GM18858 (cell line): ENCODE measurements at regions not wholly inside any gene's neighbourhood (a gene's known extent, or its start where the extent isn't known, plus 50 kb on each side); places are given as distances from the start of the nearest gene placed in this dataset.

Experiments
- ATAC-seq: cut with Tn5 transposase; IDR thresholded peaks from one replicate; pipeline ENCODE4 v1.9.1; 2021; ENCODE audit not compliant: unreplicated experiment

DNA sequence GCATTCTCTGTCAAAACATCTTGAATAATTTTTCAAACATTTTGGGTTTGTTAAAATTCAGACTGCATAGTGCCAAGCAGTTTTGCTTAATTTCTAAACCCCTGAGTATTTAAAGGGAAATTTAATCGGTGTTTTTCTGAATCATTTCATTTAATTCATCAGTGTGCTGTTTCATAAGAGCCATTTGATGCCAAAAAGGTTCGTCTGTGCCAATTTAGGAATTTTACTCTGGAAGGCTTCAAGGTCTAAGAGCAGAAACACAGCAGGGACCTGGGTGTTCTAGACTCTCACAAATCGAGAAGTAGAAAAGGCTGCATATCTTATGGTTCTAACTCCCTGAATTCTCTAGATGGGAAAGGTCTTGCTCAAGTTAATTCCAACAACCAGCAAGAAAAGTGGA lies 311.9 kb upstream of the NT5C1B start:
- ATAC-seq, result no peak

DNA sequence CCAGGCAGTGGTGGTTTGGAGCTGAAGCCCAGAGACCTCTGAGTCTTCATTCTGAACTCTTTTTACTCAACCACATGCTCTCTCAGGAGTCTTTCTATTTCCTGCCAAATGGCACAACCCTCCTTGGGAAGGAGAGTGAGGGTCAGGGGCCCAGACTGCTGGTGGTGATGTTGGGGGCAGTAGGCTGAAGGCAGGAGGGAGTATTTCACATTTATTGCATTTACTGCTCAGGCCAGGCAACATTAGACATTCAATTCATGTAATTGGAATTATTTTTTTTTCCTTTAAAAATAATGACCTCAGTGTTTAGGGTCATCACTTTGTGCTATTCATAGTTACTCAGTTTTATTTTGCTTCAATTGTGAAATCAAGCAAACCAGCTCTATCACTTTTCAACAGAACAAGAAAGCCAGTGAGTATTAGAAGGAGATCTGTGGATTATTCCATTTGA lies 311.3 kb upstream of the NT5C1B start:
- ATAC-seq, result no peak

GRCh38 chr2:18899725-18900124 lies 310.4 kb upstream of the NT5C1B start:
- no peak for ATAC-seq

DNA sequence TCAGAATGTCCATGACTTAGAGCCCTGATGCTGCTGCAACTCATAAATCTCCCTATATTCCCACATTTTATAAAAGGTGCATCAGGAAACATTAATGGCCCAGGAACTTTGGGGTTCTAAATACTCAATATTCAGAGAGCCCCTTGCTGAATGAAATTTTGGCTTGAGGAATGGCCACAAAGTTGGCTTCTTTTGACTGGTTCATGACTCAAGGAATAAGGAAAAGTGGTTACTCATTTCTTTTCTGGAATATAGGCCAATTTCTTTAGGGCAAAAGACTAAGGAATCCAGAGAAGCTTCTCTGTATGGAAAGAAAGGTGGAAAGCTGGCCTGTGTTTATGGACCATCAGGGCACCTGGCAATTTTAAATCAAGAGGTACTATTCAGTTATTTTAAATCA lies 308.9 kb upstream of the NT5C1B start:
- no peak for ATAC-seq

DNA sequence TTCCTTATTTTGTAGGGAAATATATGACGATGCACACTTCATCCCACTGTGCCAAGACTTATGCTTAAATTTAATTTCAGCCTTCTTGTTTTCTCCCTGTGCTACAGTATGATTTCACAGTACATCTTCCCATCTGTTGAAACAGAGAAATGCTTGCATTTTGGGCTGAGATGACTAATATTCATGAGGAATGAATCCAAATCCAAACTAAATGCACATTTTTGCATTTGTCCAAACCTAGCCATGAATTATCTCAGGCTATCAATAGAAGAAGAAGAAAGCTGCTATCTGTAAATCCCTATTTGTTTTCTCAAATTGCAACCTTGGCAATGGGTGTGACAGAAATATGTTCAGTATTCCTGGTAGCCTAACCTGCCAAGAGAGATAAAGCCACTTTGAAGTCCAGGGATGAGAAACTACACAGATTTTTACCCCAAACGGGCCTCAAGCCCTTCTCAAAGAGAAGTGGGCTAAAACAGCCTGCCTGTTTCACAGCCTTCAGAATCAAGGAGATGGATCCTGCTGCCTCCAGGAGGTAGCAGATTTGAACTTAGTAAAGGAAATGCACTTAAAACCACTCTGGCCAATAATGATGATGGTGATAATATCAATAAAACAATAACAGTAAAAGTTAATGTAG lies 306.9 kb upstream of the NT5C1B start:
- no peak for ATAC-seq

DNA sequence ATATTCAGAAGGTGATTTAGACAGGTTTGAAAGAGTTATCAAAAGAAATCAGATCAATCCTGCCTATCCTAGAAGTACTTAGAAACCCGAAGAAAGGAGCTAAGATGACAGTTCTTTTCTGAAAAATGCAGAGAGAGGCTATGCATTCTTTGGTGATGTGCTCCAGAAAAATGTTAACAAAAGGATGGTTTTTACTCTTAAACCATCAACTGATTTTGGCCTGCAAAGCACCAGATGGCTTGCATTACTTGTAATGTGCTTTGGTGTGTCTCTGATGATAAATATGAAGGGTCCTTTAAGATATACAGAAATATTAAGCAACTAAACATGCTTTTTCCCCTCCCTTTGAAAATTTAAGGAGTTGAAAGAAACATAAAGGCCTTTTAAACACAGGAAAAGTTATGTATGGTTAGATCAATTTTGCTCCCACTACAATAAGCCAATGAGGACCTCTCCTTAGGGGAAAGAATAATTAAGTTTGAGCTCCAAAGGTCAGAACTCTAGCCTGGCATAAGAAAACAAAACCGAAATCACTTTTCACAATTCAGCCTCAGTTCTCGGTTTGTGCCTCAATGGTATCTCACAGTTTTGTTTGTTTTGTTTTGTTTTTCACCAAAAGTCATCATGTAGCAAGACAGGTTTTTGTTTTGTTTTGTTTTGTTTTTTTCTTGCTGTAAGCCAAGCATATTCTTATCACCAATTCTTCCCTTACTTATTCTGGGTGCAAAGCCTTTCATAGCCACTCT lies 302.4 kb upstream of the NT5C1B start:
- no peak for ATAC-seq

DNA sequence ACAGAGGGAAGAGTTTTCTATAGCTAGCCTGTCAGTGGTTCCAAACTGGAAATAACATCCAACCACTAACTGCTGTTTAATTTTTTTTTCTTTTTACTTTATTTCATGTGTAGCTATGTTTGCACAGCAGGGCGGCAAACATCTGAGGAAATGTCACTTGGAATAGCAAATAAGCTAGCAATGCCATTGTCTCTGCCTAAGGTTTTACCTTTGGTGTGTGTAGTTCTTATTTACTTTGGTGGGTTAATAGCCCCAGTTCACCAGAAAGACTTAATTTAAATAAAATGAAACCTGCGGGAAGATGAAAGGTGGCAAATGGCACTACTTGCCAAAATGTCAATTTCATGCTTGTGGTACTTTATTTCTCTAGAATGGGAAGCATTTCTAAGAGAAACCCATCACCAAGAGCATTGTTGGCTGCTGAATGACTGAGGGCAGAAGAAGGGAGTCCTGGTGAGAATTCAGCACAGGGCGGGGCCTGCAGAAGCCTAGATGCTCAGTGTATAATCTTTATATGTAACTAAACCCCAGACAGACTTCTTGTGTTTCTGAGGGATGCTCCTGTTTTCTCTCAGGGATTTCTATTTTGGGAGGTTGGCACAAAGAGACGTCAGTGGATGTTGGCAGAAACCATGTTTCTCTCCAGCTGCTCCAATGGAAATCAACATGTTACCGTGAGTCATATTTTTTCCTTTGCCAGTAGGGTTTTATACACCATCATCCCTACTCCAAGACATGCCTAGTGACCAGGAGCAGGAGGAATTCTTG lies 300.4 kb upstream of the NT5C1B start:
- ATAC-seq, result no peak

DNA sequence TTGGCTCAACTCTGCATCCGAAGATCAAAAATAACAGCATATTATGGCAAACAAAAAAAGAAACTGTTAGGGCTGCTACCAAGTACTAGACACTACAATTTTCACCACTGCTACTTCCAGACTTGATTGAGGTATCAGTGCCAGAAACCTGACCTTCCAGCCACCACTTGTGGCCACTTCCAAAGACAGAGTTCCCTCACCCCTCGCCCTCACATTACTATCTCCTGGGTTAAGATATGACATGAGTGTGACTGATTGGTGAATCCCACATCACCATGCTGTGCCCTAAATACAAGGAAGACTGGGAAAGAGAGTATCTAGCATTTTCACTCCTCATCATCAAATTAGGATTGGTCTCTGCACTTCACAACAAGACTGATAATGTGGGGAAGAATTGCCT lies 296.1 kb upstream of the NT5C1B start:
- no peak for ATAC-seq

DNA sequence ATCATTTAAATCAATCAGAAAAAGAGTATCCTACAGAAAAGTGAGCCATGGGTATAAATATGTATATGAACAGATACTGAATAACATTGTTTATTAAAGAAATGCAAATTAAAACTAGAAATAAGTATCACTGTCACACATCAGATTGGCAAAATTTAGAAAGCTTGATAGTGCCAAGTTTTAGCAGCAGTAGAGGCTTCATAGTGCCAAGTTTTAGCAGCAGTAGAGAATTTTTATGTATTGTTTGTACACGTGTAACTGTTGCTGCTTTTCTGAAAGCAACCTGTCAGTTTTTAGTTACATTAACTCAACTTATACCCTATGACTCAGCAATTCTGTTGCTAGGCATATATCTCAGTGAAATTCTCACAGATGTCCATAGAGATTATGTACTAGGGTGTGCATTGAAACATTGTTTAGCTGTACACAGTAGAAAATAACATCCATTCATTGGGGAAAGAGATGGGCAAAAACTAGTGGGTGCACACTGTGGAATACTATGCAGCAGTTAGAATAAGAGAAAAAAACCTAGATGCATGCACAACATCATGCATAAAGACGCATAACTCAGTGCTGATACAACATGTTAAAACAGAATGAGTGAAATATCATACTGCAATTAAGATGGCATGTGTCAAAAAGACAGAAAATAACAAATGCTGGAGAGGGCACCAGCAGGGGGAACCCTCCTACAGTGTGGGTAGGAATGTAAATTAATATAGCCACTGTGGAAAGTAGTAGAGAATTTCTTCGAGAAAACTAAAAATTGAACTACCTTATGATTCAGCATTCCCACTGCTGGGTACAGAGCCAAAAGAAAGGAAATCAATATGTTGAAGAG lies 294.5 kb upstream of the NT5C1B start:
- no peak for ATAC-seq

DNA sequence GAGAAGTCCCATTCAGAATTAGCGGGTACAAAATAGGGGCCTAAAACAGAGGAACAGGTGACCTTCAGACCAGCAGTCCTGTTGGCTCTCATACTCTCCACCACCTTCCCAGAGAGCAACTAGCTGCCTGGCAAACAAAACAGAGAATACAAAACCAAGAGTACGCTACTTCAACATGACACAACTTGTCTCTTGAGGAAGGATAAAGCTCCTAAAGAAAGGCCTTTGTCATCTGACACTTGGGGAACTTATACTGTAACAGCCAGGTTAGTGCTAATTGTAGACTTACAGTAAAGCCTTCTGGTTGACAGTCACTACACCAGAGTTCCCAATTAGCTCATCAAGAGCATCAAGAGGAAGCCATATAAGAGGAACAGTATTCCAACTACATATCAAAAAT lies 282.1 kb upstream of the NT5C1B start:
- no peak for ATAC-seq

DNA sequence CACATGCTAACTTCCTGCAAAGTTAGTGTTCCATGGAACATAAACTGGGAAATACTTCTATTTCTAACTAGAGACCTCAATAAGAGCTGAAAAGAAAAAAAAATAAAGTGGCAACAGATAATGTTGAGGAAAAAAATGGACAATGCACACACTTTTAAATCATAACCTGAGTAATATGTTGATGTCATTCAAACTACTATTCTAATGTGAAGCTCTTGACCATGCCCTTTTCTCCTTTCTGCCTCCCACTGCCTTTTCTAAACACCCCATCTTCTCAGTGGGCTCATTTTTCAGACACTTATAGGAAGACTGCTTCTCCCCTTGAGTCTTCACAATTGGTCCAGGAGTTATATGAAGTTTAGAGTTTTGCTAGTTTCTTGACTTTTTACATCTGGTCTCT lies 280.9 kb upstream of the NT5C1B start:
- no peak for ATAC-seq

DNA sequence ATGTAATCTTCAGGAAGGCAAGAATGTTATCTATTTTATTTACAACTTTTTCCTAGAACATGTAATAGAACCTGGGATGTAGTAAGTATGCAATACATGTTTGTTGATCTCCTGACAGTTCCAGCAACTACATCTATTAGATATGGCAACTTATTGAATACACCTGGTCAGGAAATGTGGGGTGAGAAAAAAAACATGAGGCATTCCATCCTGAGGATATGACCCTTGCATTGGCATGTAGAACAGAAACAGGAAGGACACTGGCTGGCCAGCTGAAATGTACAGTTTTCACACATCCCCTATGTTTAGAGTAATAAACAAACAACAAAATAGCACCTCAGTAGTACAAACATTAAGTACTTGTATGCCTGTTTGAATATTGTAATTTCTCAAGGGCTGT lies 272.6 kb upstream of the NT5C1B start:
- ATAC-seq, result no peak

GRCh38 chr2:18860179-18860578 lies 270.8 kb upstream of the NT5C1B start:
- ATAC-seq, result no peak

DNA sequence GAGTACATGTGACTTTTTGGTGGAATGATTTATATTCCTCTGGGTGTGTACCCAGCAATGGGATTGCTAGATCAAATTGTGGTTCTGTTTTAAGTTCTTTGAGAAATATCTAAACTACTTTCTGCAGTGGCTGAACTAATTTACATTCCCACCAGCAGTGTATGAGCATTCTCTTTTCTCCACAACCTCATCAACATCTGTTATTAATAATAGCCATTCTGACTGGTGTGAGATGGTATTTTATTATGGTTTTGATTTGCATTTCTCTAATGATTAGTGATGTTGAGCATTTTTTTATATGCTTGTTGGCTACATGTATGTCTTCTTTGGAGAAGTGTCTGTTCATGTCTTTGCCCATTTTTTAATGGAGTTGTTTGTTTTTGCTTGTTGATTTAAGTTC lies 267.4 kb upstream of the NT5C1B start:
- ATAC-seq, result no peak

- ATAC-seq, result peak; percentile 13
Observed at GRCh38 chr2:18855027-18855426, 265.7 kb upstream of the NT5C1B start.

- peak; percentile 95 for ATAC-seq
Observed at GRCh38 chr2:18849841-18850578, 260.6 kb upstream of the NT5C1B start.

GRCh38 chr2:18848646-18849045 lies 259.3 kb upstream of the NT5C1B start:
- no peak for ATAC-seq

DNA sequence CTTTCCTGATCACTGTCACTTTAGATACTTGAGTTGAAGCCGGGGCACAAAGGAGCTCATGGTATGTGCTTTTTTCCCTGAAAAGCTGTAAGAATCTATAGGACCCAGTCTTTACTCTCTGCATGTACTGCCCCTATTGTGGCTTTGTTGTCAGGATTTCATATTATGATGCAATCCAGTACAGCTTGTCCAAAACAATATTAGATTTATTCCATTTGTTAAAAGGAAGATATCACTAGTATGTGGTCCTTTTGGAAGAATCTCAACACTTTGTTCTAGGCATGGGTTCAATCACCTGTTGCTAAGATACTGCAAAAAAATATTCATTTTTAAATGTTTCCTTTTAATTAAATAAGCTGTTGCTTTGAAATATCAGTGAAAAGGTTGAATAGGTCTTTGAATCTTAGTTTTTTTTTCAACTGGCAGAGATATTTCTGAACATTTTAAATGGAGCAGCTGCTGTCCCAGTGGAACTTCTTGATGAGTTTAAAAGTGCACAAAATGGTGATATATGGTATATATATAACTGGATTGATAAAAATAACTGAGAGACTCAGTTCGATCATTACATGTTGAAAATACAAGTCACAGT lies 256.6 kb upstream of the NT5C1B start:
- ATAC-seq, result no peak

GRCh38 chr2:18842836-18843235 lies 253.5 kb upstream of the NT5C1B start:
- no peak for ATAC-seq
